ENCODE measurements at regions not wholly inside any gene's neighbourhood (a gene's known extent, or its start where the extent isn't known, plus 50 kb on each side); places are given as distances from the start of the nearest gene placed in this dataset.
"Not testable (repeated sequence)": the region's sequence is repeated elsewhere in the genome, so short reads cannot be mapped to it uniquely, and the experiment has no call there.

DNA sequence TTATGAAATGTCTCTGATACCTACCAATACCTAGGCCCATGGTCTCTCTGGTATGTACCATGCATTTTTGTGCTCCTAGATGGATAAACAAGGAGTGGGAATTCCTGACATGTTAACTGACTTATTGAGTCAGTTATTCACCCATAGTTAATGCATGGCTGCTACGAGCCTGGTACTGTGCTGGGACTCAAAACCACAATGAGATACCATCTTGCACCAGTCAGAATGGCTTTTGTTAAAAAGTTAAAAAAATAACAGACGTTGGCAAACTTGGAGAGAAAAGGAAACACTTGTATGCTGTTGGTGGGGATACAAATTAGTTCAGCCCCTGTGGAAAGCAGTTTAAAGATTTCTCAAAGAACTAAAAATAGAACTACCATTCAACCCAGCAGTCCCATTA lies 293.8 kb downstream of the OSTF1 start (continued):
- no peak for TF ChIP-seq REST (IDR thresholded peaks at IDR 0.05; ENCODE audit: unreplicated experiment)
- no peak for TF ChIP-seq STAT1 (IDR thresholded peaks at IDR 0.05; ENCODE audit: unreplicated experiment)
- no peak for TF ChIP-seq POLR2AphosphoS5 (IDR thresholded peaks at IDR 0.05; ENCODE audit: low read depth)
- TF ChIP-seq CREB1 (CRISPR knock-in tag; IDR thresholded peaks at IDR 0.05; ENCODE audit: low read depth): no peak
- TF ChIP-seq EZH2phosphoT487 (IDR thresholded peaks at IDR 0.05; ENCODE audit: unreplicated experiment): no peak
- no peak for TF ChIP-seq EZH2 (IDR thresholded peaks at IDR 0.05; ENCODE audit: low read depth, unreplicated experiment)

GRCh38 chr9:75383420-75384034 lies 295.2 kb downstream of the OSTF1 start:
- not testable (repeated sequence) for H4K20me1 ChIP-seq (replicated peaks; ENCODE audit: insufficient read depth); H3K4me1 Mint-ChIP-seq; H3K27me3 Mint-ChIP-seq (ENCODE audit: insufficient read depth, low read depth, poor library complexity); H2AFZ ChIP-seq; H3K4me3 ChIP-seq; H3K4me3 Mint-ChIP-seq; H3K27me3 ChIP-seq (ENCODE audit: insufficient read depth); H3K4me1 ChIP-seq (ENCODE audit: insufficient read depth); H3K9me2 ChIP-seq (ENCODE audit: insufficient read depth); H3K4me2 ChIP-seq; H3K79me2 ChIP-seq (replicated peaks; ENCODE audit: insufficient read depth); H3F3A ChIP-seq (replicated peaks; ENCODE audit: low read depth)
- peaks cover 42% of the 10 kb centered on the region for H3K36me3 Mint-ChIP-seq (ENCODE audit: low read depth)
- H3K27ac Mint-ChIP-seq: peak overlapping the region; percentile 80
- peak overlapping the region; percentile 99 for H3K27ac ChIP-seq (ENCODE audit: low read depth)
- peak; percentile 63 for DNase-seq (ENCODE audit: low spot score)
- ATAC-seq: peak; percentile 59
- peaks cover 43% of the 10 kb centered on the region for H3K9me3 Mint-ChIP-seq
- H3K36me3 ChIP-seq (ENCODE audit: insufficient read depth): peaks cover 24% of the 10 kb centered on the region; the same call in 1 of the 2 replicates

DNA sequence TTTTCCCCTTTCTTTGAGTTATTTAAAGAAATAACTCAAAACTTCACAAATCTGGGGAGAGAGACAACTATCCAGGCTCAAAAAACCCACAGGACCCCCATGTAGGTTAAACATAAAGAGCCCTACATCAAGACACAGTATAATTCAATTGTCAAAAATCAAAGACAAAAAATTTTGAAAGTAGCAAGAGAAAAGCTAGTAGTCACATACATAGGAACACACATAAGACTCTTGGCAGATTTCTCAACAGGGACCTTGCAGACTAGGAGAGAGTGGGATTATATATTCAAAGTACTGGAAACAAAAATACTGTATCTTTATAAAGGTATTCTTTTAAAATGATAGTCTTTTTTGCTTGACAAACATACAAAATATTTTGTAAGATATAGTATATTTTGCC lies 296.9 kb downstream of the OSTF1 start:
- Histone ChIP-seq H3F3A (replicated peaks; ENCODE audit: low read depth) (no peaks in the 10 kb centered on the region; the same call in 1 of the 2 replicates), H3K9me2 (ENCODE audit: insufficient read depth) (peaks cover 7% of the 10 kb centered on the region; the same call in 1 of the 2 replicates), H2AFZ (no peak overlapping the region), H3K27ac (ENCODE audit: low read depth) (no peak overlapping the region), H3K79me2 (replicated peaks; ENCODE audit: insufficient read depth) (no peaks in the 10 kb centered on the region), H3K4me3 (no peak overlapping the region; the same call in 1 of the 2 replicates), H3K4me2 (no peak overlapping the region), H3K27me3 (ENCODE audit: insufficient read depth) (no peaks in the 10 kb centered on the region), H3K36me3 (ENCODE audit: insufficient read depth) (peaks cover 24% of the 10 kb centered on the region; the same call in 1 of the 2 replicates), H4K20me1 (replicated peaks; ENCODE audit: insufficient read depth) (no peaks in the 10 kb centered on the region), H3K4me1 (ENCODE audit: insufficient read depth) (no peaks in the 10 kb centered on the region)
- Mint-ChIP-seq H3K27me3 (ENCODE audit: insufficient read depth, low read depth, poor library complexity) (no peaks in the 10 kb centered on the region), H3K4me1 (peaks cover 7% of the 10 kb centered on the region; the same call in 2 of the 3 replicates), H3K27ac (no peak overlapping the region), H3K4me3 (no peak overlapping the region), H3K36me3 (ENCODE audit: low read depth) (peaks cover 42% of the 10 kb centered on the region), H3K9me3 (peaks cover 43% of the 10 kb centered on the region)
- DNase-seq (ENCODE audit: low spot score) (no peak), ATAC-seq (no peak)
- TF ChIP-seq CTCF (conservative IDR thresholded peaks at IDR 0.05; ENCODE audit: low read depth in 2 of 2): no peak
- TF ChIP-seq ZNF331 (CRISPR knock-in tag; IDR thresholded peaks at IDR 0.05; ENCODE audit: low read depth): no peak
- TF ChIP-seq CREB1 (CRISPR knock-in tag; IDR thresholded peaks at IDR 0.05; ENCODE audit: low read depth): no peak
